ENCODE measurements at regions not wholly inside any gene's neighbourhood (a gene's known extent, or its start where the extent isn't known, plus 50 kb on each side); places are given as distances from the start of the nearest gene placed in this dataset.
"Not testable (repeated sequence)": the region's sequence is repeated elsewhere in the genome, so short reads cannot be mapped to it uniquely, and the experiment has no call there.

DNA sequence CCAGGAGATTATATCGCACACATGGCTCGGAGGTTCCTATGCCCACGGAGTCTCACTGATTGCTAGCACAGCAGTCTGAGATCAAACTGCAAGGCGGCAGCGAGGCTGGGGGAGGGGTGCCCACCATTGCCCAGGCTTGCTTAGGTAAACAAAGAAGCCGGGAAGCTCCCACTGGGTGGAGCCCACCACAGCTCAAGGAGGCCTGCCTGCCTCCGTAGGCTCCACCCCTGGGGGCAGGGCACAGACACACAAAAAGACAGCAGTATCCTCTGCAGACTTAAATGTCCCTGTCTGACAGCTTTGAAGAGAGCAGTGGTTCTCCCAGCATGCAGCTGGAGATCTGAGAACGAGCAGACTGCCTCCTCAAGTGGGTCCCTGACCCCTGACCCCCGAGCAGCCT, 112.0 kb upstream of the NDST3 start:
- not testable (repeated sequence) for TF ChIP-seq CTCF, POLR2A (IDR thresholded peaks at IDR 0.05)
